ENCODE measurements at regions not wholly inside any gene's neighbourhood (a gene's known extent, or its start where the extent isn't known, plus 50 kb on each side); places are given as distances from the start of the nearest gene placed in this dataset.

- TF ChIP-seq CTCF (IDR thresholded peaks at IDR 0.05 in 4 of 5, conservative IDR thresholded peaks at IDR 0.05 in 1 of 5) (no peak), POLR2A (IDR thresholded peaks at IDR 0.05) (no peak)
Observed at GRCh38 chr2:88841224-88841929, 149.9 kb downstream of the RPIA start.

GRCh38 chr2:88842656-88843460 is 151.4 kb downstream of the RPIA start:
- H3K9me3 ChIP-seq: no peaks in the 10 kb centered on the region
- TF ChIP-seq CTCF (IDR thresholded peaks at IDR 0.05 in 4 of 5, conservative IDR thresholded peaks at IDR 0.05 in 1 of 5) (no peak), POLR2A (IDR thresholded peaks at IDR 0.05) (no peak)
- no peaks in the 10 kb centered on the region for H3K4me1 ChIP-seq
- in situ Hi-C loops (cut with MboI; ENCODE audit: low sequenced_read_pairs in 4 of 4) (no loop called here), intact Hi-C loops (cut with DNase I; ENCODE audit: low total_unique reads) (no loop called here)
- no peak overlapping the region for H3K4me3 ChIP-seq
- no peak for DNase-seq
- no peaks in the 10 kb centered on the region for H3K27me3 ChIP-seq
- H3K36me3 ChIP-seq: no peaks in the 10 kb centered on the region
- no peak for ATAC-seq
- H3K27ac ChIP-seq: no peak overlapping the region

More at GRCh38 chr2:88841224-88841929, 149.9 kb downstream of the RPIA start:
- ATAC-seq (no peak), DNase-seq (no peak)
- intact Hi-C loops (cut with DNase I; ENCODE audit: low total_unique reads) (no loop called here), in situ Hi-C loops (cut with MboI; ENCODE audit: low sequenced_read_pairs in 4 of 4) (no loop called here)
- H3K27ac ChIP-seq: no peak overlapping the region
- H3K36me3 ChIP-seq: no peaks in the 10 kb centered on the region
- H3K9me3 ChIP-seq: no peaks in the 10 kb centered on the region
- H3K4me3 ChIP-seq: no peak overlapping the region
- H3K4me1 ChIP-seq: no peaks in the 10 kb centered on the region
- no peaks in the 10 kb centered on the region for H3K27me3 ChIP-seq

GRCh38 chr2:88843651-88844050 is 152.2 kb downstream of the RPIA start:
- H3K27me3 ChIP-seq: no peaks in the 10 kb centered on the region
- no peak for TF ChIP-seq CTCF (IDR thresholded peaks at IDR 0.05 in 4 of 5, conservative IDR thresholded peaks at IDR 0.05 in 1 of 5)
- no peak for TF ChIP-seq POLR2A (IDR thresholded peaks at IDR 0.05)
- ATAC-seq (no peak), DNase-seq (no peak)
- H3K4me1 ChIP-seq: no peaks in the 10 kb centered on the region
- in situ Hi-C loops (cut with MboI; ENCODE audit: low sequenced_read_pairs in 4 of 4): no loop called here
- no peak overlapping the region for H3K4me3 ChIP-seq
- intact Hi-C loops (cut with DNase I; ENCODE audit: low total_unique reads): no loop called here
- no peak overlapping the region for H3K27ac ChIP-seq
- no peaks in the 10 kb centered on the region for H3K9me3 ChIP-seq
- H3K36me3 ChIP-seq: no peaks in the 10 kb centered on the region

- intact Hi-C loops (cut with DNase I; ENCODE audit: low total_unique reads): no loop called here
- TF ChIP-seq POLR2A (IDR thresholded peaks at IDR 0.05) (no peak), CTCF (IDR thresholded peaks at IDR 0.05 in 4 of 5, conservative IDR thresholded peaks at IDR 0.05 in 1 of 5) (no peak)
- Histone ChIP-seq H3K36me3 (no peaks in the 10 kb centered on the region), H3K4me1 (no peaks in the 10 kb centered on the region), H3K4me3 (no peak overlapping the region), H3K9me3 (no peaks in the 10 kb centered on the region), H3K27me3 (no peaks in the 10 kb centered on the region), H3K27ac (no peak overlapping the region)
- DNase-seq (no peak), ATAC-seq (no peak)
- in situ Hi-C loops (cut with MboI; ENCODE audit: low sequenced_read_pairs in 4 of 4): no loop called here
Observed at GRCh38 chr2:88844960-88845359, 153.5 kb downstream of the RPIA start.

All from gastrocnemius medialis (tissue), 4 donors.